HG03342 (cell line): ENCODE measurements at regions not wholly inside any gene's neighbourhood (a gene's known extent, or its start where the extent isn't known, plus 50 kb on each side); places are given as distances from the start of the nearest gene placed in this dataset.

Experiments
- ATAC-seq: cut with Tn5 transposase; IDR thresholded peaks from one replicate; pipeline ENCODE4 v1.9.1; 2021; ENCODE audit warnings: mild to moderate bottlenecking, moderate library complexity; ENCODE audit not compliant: unreplicated experiment

GRCh38 chr1:25105836-25106235 is 126.5 kb downstream of the SYF2 start:
- ATAC-seq: no peak

- no peak for ATAC-seq
Observed at GRCh38 chr1:25104932-25105561, 127.3 kb downstream of the SYF2 start.

- no peak for ATAC-seq
Observed at GRCh38 chr1:25103164-25103795, 129.0 kb downstream of the SYF2 start.

GRCh38 chr1:25100151-25100833 is 132.0 kb downstream of the SYF2 start:
- no peak for ATAC-seq

- no peak for ATAC-seq
Observed at GRCh38 chr1:25099343-25099951, 132.9 kb downstream of the SYF2 start.

GRCh38 chr1:25098717-25099116 is 133.6 kb downstream of the SYF2 start:
- no peak for ATAC-seq

- no peak for ATAC-seq
Observed at GRCh38 chr1:25096307-25097150, 135.8 kb downstream of the SYF2 start.

GRCh38 chr1:25095635-25096200 is 136.6 kb downstream of the SYF2 start:
- ATAC-seq: no peak

- ATAC-seq: no peak
Observed at GRCh38 chr1:25094995-25095394, 137.3 kb downstream of the SYF2 start.

GRCh38 chr1:25094229-25094628 is 138.1 kb downstream of the SYF2 start:
- no peak for ATAC-seq

GRCh38 chr1:25091658-25092057 is 140.6 kb downstream of the SYF2 start:
- ATAC-seq: no peak

GRCh38 chr1:25090707-25091422 is 141.4 kb downstream of the SYF2 start:
- no peak for ATAC-seq

GRCh38 chr1:25089772-25090171 is 142.5 kb downstream of the SYF2 start:
- ATAC-seq: no peak

- no peak for ATAC-seq
Observed at GRCh38 chr1:25088946-25089345, 143.4 kb downstream of the SYF2 start.

- ATAC-seq: no peak
Observed at GRCh38 chr1:25088180-25088701, 144.1 kb downstream of the SYF2 start.

- no peak for ATAC-seq
Observed at GRCh38 chr1:25086518-25087079, 145.7 kb downstream of the SYF2 start.

- ATAC-seq: no peak
Observed at GRCh38 chr1:25084407-25084806, 147.9 kb downstream of the SYF2 start.

- ATAC-seq: no peak
Observed at GRCh38 chr1:25083481-25084345, 148.6 kb downstream of the SYF2 start.
